ENCODE measurements at regions not wholly inside any gene's neighbourhood (a gene's known extent, or its start where the extent isn't known, plus 50 kb on each side); places are given as distances from the start of the nearest gene placed in this dataset.

- Histone ChIP-seq H3K9ac (ENCODE audit: low read depth in 1 of 2, low read length in 2 of 2) (no peak overlapping the region), H3K36me3 (ENCODE audit: control insufficient read depth in 4 of 4, insufficient read depth in 3 of 4, low read depth in 1 of 4, low read length in 3 of 4) (no peaks in the 10 kb centered on the region), H3K4me3 (ENCODE audit: low read depth in 1 of 3, low read length in 3 of 3) (no peak overlapping the region), H3K4me1 (ENCODE audit: control insufficient read depth in 4 of 4, insufficient read depth in 4 of 4, low read length in 3 of 4) (peaks cover 0 to 8% (median 5%) of the 10 kb centered on the region in 4 donors), H3K27me3 (ENCODE audit: control insufficient read depth in 4 of 4, insufficient read depth in 4 of 4, low read length in 3 of 4) (no peaks in the 10 kb centered on the region), H3K27ac (ENCODE audit: low read depth in 1 of 2, low read length in 2 of 2) (no peak overlapping the region), H3K9me3 (ENCODE audit: control insufficient read depth in 4 of 4, low read length in 3 of 4) (no peaks in the 10 kb centered on the region)
- WGBS, result 90% methylated on average over 2 of the region's 2 CpGs
- DNase-seq (ENCODE audit: low spot score), result no peak
- no peak for TF ChIP-seq HNF4A (conservative IDR thresholded peaks at IDR 0.05)
- no peak for TF ChIP-seq FOXA1 (IDR thresholded peaks at IDR 0.05)
- no peak for TF ChIP-seq EGR1 (IDR thresholded peaks at IDR 0.05; ENCODE audit: low read depth in 2 of 2)
- TF ChIP-seq GABPA (IDR thresholded peaks at IDR 0.05 in 1 of 2, conservative IDR thresholded peaks at IDR 0.05 in 1 of 2), result no peak
- TF ChIP-seq, protein P1, sequence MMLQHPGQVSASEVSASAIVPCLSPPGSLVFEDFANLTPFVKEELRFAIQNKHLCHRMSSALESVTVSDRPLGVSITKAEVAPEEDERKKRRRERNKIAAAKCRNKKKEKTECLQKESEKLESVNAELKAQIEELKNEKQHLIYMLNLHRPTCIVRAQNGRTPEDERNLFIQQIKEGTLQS (IDR thresholded peaks at IDR 0.05), result no peak
- no peak for TF ChIP-seq TAF1 (conservative IDR thresholded peaks at IDR 0.05)
Observed at GRCh38 chr4:154691229-154691628, 52.6 kb upstream of the LRAT start.

DNA sequence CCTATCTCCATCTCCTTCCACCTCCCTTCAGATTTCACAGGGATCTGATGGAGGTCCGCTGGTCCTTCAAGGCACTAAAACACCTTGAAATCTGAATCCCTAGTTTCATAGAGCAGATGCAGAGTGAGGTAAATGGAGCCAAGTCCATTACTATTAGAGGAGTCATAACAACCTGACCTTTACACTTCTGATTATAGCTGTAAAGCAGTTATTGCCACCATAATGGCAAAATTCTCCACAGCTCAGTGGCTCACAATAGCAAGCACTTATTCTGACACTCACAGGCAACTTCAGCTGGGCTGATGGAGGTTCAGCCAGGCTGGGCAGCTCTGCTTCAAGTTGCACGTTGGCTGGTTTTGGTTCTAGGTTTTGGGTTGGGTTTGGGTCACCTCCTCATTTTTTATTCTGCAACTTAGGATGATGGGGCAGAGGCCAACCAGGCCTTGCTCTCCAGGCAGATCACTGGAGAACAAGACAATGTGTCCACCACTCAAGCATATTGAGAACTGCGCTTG is 51.4 kb upstream of the LRAT start:
- WGBS, result 86% methylated on average over 3 of the region's 3 CpGs
- no peaks in the 10 kb centered on the region for H3K27me3 ChIP-seq (ENCODE audit: control insufficient read depth in 4 of 4, insufficient read depth in 4 of 4, low read length in 3 of 4)
- no peak overlapping the region for H3K4me3 ChIP-seq (ENCODE audit: low read depth in 1 of 3, low read length in 3 of 3)
- peaks cover 0 to 8% (median 5%) of the 10 kb centered on the region in 4 donors for H3K4me1 ChIP-seq (ENCODE audit: control insufficient read depth in 4 of 4, insufficient read depth in 4 of 4, low read length in 3 of 4)
- H3K9ac ChIP-seq (ENCODE audit: low read depth in 1 of 2, low read length in 2 of 2), result no peak overlapping the region
- TF ChIP-seq EGR1 (IDR thresholded peaks at IDR 0.05; ENCODE audit: low read depth in 2 of 2) (no peak), CTCF (IDR thresholded peaks at IDR 0.05; ENCODE audit: low read depth, low read length, missing input control) (no peak), MAX (IDR thresholded peaks at IDR 0.05) (no peak)
- no peaks in the 10 kb centered on the region for H3K9me3 ChIP-seq (ENCODE audit: control insufficient read depth in 4 of 4, low read length in 3 of 4)
- no peak overlapping the region for H3K27ac ChIP-seq (ENCODE audit: low read depth in 1 of 2, low read length in 2 of 2)
- no peak for DNase-seq (ENCODE audit: low spot score)
- no peaks in the 10 kb centered on the region for H3K36me3 ChIP-seq (ENCODE audit: control insufficient read depth in 4 of 4, insufficient read depth in 3 of 4, low read depth in 1 of 4, low read length in 3 of 4)
